Immature natural killer cell (primary cell): ENCODE measurements at regions not wholly inside any gene's neighbourhood (a gene's known extent, or its start where the extent isn't known, plus 50 kb on each side); places are given as distances from the start of the nearest gene placed in this dataset.

Experiments used
- DNase-seq, 3 donors: peaks; one replicate each; pipeline ENCODE4 v3.0.0; 2022; ENCODE audit warnings: mixed read lengths in 1 of 3
- H3K27ac Mint-ChIP-seq, 6 donors: one replicate each; pipeline ENCODE4 v1.8.0; 2020; ENCODE audit warnings: mixed read lengths in 6 of 6, mild to moderate bottlenecking in 5 of 6, inconsistent platforms in 4 of 6, moderate library complexity in 3 of 6
- H3K27me3 Mint-ChIP-seq, 3 donors: one replicate each; pipeline ENCODE4 v1.8.0; 2020 to 2021; ENCODE audit warnings: low read depth in 3 of 3, mild to moderate bottlenecking in 3 of 3, mixed read lengths in 3 of 3, moderate library complexity in 3 of 3, inconsistent platforms in 1 of 3
- H3K36me3 Mint-ChIP-seq, 3 donors: one replicate each; pipeline ENCODE4 v1.8.0; 2020; ENCODE audit warnings: mixed read lengths in 3 of 3, inconsistent platforms in 2 of 3, mild to moderate bottlenecking in 2 of 3
- H3K4me1 Mint-ChIP-seq, 2 donors: one replicate each; pipeline ENCODE4 v1.8.0; 2020; ENCODE audit warnings: inconsistent platforms in 2 of 2, mild to moderate bottlenecking in 2 of 2, mixed read lengths in 2 of 2, moderate library complexity in 1 of 2
- H3K4me3 Mint-ChIP-seq, 5 donors: one replicate each; pipeline ENCODE4 v1.8.0; 2020; ENCODE audit warnings: mild to moderate bottlenecking in 5 of 5, mixed read lengths in 5 of 5, inconsistent platforms in 3 of 5, moderate library complexity in 3 of 5
- H3K9me3 Mint-ChIP-seq, 6 donors: one replicate each; pipeline ENCODE4 v1.8.0; 2020; ENCODE audit warnings: mild to moderate bottlenecking in 6 of 6, mixed read lengths in 6 of 6, inconsistent platforms in 4 of 6, moderate library complexity in 3 of 6

GRCh38 chr13:78409172-78409571, 194.2 kb downstream of the POU4F1 start:
- Mint-ChIP-seq H3K4me1 (no peaks in the 10 kb centered on the region), H3K36me3 (no peaks in the 10 kb centered on the region), H3K4me3 (no peak overlapping the region), H3K27me3 (peaks cover 0 to 3% (median 0%) of the 10 kb centered on the region in 3 donors), H3K27ac (no peak overlapping the region), H3K9me3 (peaks cover 0 to 6% (median 0%) of the 10 kb centered on the region in 6 donors)
- DNase-seq: no peak

GRCh38 chr13:78404846-78405360, 198.4 kb downstream of the POU4F1 start:
- H3K36me3 Mint-ChIP-seq: no peaks in the 10 kb centered on the region
- H3K27ac Mint-ChIP-seq: no peak overlapping the region

GRCh38 chr13:78402708-78403400, 200.5 kb downstream of the POU4F1 start:
- H3K36me3 Mint-ChIP-seq: no peaks in the 10 kb centered on the region
- no peak overlapping the region for H3K27ac Mint-ChIP-seq
- no peak for DNase-seq
- peaks cover 0 to 2% (median 0%) of the 10 kb centered on the region in 3 donors for H3K27me3 Mint-ChIP-seq
- peaks cover 0 to 3% (median under 1%) of the 10 kb centered on the region in 6 donors for H3K9me3 Mint-ChIP-seq
- no peaks in the 10 kb centered on the region for H3K4me1 Mint-ChIP-seq
- H3K4me3 Mint-ChIP-seq: no peak overlapping the region

More at GRCh38 chr13:78404846-78405360, 198.4 kb downstream of the POU4F1 start:
- Mint-ChIP-seq H3K4me3 (no peak overlapping the region), H3K27me3 (peaks cover 0 to 2% (median 0%) of the 10 kb centered on the region in 3 donors), H3K4me1 (no peaks in the 10 kb centered on the region), H3K9me3 (peaks cover 0 to 3% (median 0%) of the 10 kb centered on the region in 6 donors)
- DNase-seq: no peak

GRCh38 chr13:78401873-78402707, 201.3 kb downstream of the POU4F1 start:
- H3K27me3 Mint-ChIP-seq: peaks cover 0 to 2% (median 0%) of the 10 kb centered on the region in 3 donors
- H3K9me3 Mint-ChIP-seq: peaks cover 0 to 5% (median under 1%) of the 10 kb centered on the region in 6 donors
- no peak for DNase-seq
- H3K36me3 Mint-ChIP-seq: no peaks in the 10 kb centered on the region
- no peak overlapping the region for H3K4me3 Mint-ChIP-seq
- H3K4me1 Mint-ChIP-seq: no peaks in the 10 kb centered on the region
- H3K27ac Mint-ChIP-seq: no peak overlapping the region

- no peaks in the 10 kb centered on the region for H3K36me3 Mint-ChIP-seq
- H3K9me3 Mint-ChIP-seq: peaks cover 0 to 8% (median 3%) of the 10 kb centered on the region in 6 donors
- no peak overlapping the region for H3K4me3 Mint-ChIP-seq
- peaks cover 0 to 4% (median 2%) of the 10 kb centered on the region in 3 donors for H3K27me3 Mint-ChIP-seq
- DNase-seq: no peak
- no peaks in the 10 kb centered on the region for H3K4me1 Mint-ChIP-seq
- H3K27ac Mint-ChIP-seq: no peak overlapping the region
These were observed 204.5 kb downstream of the POU4F1 start for GRCh38 chr13:78398743-78399410.

- DNase-seq: no peak
- peaks cover 0 to 4% (median 2%) of the 10 kb centered on the region in 3 donors for H3K27me3 Mint-ChIP-seq
- H3K27ac Mint-ChIP-seq: no peak overlapping the region
- no peak overlapping the region for H3K4me3 Mint-ChIP-seq
- H3K4me1 Mint-ChIP-seq: no peaks in the 10 kb centered on the region
- no peaks in the 10 kb centered on the region for H3K36me3 Mint-ChIP-seq
- H3K9me3 Mint-ChIP-seq: peaks cover 3 to 8% (median 4%) of the 10 kb centered on the region in 6 donors
These were observed 209.8 kb downstream of the POU4F1 start for GRCh38 chr13:78393286-78394142.

- H3K27me3 Mint-ChIP-seq: peaks cover 0 to 2% (median 0%) of the 10 kb centered on the region in 3 donors
- peaks cover 0 to 14% (median 2%) of the 10 kb centered on the region in 6 donors for H3K9me3 Mint-ChIP-seq
- no peak overlapping the region for H3K27ac Mint-ChIP-seq
- H3K36me3 Mint-ChIP-seq: no peaks in the 10 kb centered on the region
- no peaks in the 10 kb centered on the region for H3K4me1 Mint-ChIP-seq
- no peak overlapping the region for H3K4me3 Mint-ChIP-seq
- no peak for DNase-seq
These were observed 219.5 kb downstream of the POU4F1 start for GRCh38 chr13:78383899-78384298.

GRCh38 chr13:78383071-78383484, 220.3 kb downstream of the POU4F1 start:
- H3K27me3 Mint-ChIP-seq: peaks cover 0 to 2% (median 0%) of the 10 kb centered on the region in 3 donors
- no peak for DNase-seq
- H3K36me3 Mint-ChIP-seq: no peaks in the 10 kb centered on the region
- no peaks in the 10 kb centered on the region for H3K4me1 Mint-ChIP-seq
- no peak overlapping the region for H3K4me3 Mint-ChIP-seq
- H3K27ac Mint-ChIP-seq: no peak overlapping the region
- H3K9me3 Mint-ChIP-seq: peaks cover 0 to 12% (median under 1%) of the 10 kb centered on the region in 6 donors

- H3K9me3 Mint-ChIP-seq: peaks cover 0 to 9% (median under 1%) of the 10 kb centered on the region in 6 donors
- peaks cover 0 to 2% (median 0%) of the 10 kb centered on the region in 3 donors for H3K27me3 Mint-ChIP-seq
- no peak overlapping the region for H3K27ac Mint-ChIP-seq
- no peaks in the 10 kb centered on the region for H3K36me3 Mint-ChIP-seq
- H3K4me1 Mint-ChIP-seq: no peaks in the 10 kb centered on the region
- no peak for DNase-seq
- no peak overlapping the region for H3K4me3 Mint-ChIP-seq
These were observed 220.9 kb downstream of the POU4F1 start for GRCh38 chr13:78382491-78382890.

GRCh38 chr13:78376822-78377221, 226.5 kb downstream of the POU4F1 start:
- H3K4me3 Mint-ChIP-seq: no peak overlapping the region
- peaks cover 0 to 4% (median 0%) of the 10 kb centered on the region in 3 donors for H3K27me3 Mint-ChIP-seq
- H3K27ac Mint-ChIP-seq: no peak overlapping the region
- H3K36me3 Mint-ChIP-seq: no peaks in the 10 kb centered on the region
- no peak for DNase-seq
- H3K4me1 Mint-ChIP-seq: no peaks in the 10 kb centered on the region
- peaks cover 0 to 6% (median 4%) of the 10 kb centered on the region in 6 donors for H3K9me3 Mint-ChIP-seq

GRCh38 chr13:78376033-78376432, 227.3 kb downstream of the POU4F1 start:
- Mint-ChIP-seq H3K36me3 (no peaks in the 10 kb centered on the region), H3K27ac (no peak overlapping the region), H3K4me1 (no peaks in the 10 kb centered on the region), H3K27me3 (peaks cover 0 to 4% (median 0%) of the 10 kb centered on the region in 3 donors), H3K9me3 (peaks cover 0 to 6% (median 4%) of the 10 kb centered on the region in 6 donors), H3K4me3 (no peak overlapping the region)
- DNase-seq: no peak

GRCh38 chr13:78372581-78372980, 230.8 kb downstream of the POU4F1 start:
- H3K27me3 Mint-ChIP-seq: peaks cover 0 to 2% (median 0%) of the 10 kb centered on the region in 3 donors
- DNase-seq: no peak
- no peak overlapping the region for H3K4me3 Mint-ChIP-seq
- H3K36me3 Mint-ChIP-seq: no peaks in the 10 kb centered on the region
- peaks cover 0 to 6% (median 2%) of the 10 kb centered on the region in 6 donors for H3K9me3 Mint-ChIP-seq
- no peaks in the 10 kb centered on the region for H3K4me1 Mint-ChIP-seq
- H3K27ac Mint-ChIP-seq: no peak overlapping the region

GRCh38 chr13:78370231-78370630, 233.1 kb downstream of the POU4F1 start:
- DNase-seq: no peak
- peaks cover 0 to 2% (median 0%) of the 10 kb centered on the region in 3 donors for H3K27me3 Mint-ChIP-seq
- H3K4me1 Mint-ChIP-seq: no peaks in the 10 kb centered on the region
- no peak overlapping the region for H3K27ac Mint-ChIP-seq
- H3K36me3 Mint-ChIP-seq: no peaks in the 10 kb centered on the region
- no peak overlapping the region for H3K4me3 Mint-ChIP-seq
- H3K9me3 Mint-ChIP-seq: peaks cover 0 to 6% (median 3%) of the 10 kb centered on the region in 6 donors
